HG02852 (cell line): ENCODE measurements at regions not wholly inside any gene's neighbourhood (a gene's known extent, or its start where the extent isn't known, plus 50 kb on each side); places are given as distances from the start of the nearest gene placed in this dataset.

Experiments used
- ATAC-seq: cut with Tn5 transposase; IDR thresholded peaks from one replicate; pipeline ENCODE4 v1.9.1; 2021; ENCODE audit warnings: mild to moderate bottlenecking, moderate library complexity; ENCODE audit not compliant: unreplicated experiment

DNA sequence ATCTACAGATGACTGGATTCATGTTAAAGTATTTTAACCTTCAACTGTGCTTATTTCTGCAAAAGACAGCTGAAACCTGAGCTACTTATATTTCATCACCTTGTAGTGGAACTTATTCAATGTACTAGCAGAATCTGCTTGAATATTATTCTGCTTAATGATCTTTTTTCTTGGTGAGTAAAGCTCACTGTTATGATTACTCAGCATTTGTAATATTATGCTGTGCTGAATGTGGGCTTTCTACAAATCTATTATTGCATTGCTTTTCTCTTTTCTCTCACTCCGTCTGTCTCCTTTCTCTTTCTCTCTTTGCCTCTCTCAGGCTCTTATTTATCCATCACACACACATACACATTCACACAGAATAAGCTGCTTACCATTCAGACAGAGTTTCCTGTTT is 98.7 kb upstream of the TMEM196 start:
- ATAC-seq = no peak

DNA sequence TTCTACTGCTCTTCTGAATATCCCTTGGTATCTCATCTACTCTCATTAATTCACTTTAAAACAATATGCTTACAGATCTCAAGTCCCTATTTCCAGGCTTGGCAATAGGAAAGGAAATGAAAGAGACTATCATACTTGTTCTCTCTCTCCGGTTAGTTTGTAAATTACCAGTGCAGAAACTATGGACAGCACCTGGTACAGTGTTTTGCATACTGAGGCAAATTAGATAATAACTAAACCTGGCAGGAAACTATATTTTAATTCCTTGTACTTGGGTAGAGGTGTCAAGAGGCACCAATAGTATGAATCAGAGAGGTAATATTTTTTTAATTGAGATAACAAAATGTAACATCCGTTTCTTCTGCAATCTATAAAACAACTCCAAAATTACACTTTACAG is 97.7 kb upstream of the TMEM196 start:
- no peak for ATAC-seq

DNA sequence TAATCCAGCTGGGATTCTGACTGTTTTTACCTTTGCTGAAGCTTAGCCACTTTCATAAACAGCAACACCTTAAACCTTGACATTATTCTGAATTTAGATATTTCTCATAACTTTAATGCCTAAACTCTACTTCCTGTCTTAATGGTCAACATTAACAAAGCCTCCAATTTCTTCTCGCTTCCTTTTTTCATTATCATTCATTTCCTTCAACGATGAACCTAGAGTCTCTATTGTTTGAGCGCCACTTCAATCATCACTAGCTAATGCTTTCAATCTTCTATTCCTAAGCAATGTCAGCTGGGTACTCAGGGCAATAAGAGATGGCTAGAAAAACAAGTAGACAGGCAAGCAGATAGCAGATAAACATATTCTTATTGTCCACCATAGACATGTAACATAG is 96.6 kb upstream of the TMEM196 start:
- no peak for ATAC-seq

DNA sequence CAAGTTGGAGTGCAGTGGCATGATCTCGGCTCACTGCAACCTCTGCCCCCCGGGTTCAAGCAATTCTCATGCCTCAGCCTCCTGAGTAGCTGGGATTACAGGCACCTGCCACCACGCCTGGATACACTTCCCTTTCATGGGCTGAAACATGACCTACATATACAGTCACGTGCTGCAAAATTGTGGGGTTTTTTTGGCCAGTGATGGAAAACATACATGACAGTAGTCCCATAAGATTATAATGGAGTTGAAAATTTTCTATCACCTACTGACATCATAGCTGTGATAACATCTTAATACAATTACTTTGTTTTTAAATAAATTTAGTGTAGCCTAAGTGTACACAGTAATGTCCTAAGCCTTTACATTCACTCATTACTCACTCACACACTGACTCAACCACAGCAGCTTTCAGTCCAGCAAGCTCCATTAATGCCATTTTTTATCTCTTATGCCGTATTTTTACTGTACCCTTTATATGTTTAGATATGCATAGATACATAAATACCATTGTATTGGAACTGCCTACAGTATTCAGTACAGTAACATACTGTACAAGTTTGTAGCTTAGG is 79.9 kb upstream of the TMEM196 start:
- no peak for ATAC-seq

DNA sequence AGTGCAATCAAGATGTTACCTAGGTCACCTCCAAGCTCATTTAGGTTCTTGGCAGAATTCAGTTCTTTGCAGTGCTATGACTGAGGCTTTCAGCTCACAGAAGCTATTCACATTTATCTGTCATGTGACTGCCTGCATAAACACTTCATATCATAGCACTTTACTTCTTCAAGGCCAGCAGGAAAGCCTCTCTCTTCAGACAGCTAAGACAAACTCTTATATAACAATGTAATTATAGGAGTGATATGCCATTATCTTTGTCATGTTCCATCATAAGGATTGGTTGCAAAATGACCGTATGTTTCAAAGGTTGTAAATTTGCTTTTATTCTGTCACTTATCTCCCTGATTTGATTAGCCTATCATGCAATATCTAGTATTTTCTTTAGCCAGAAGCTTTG is 78.8 kb upstream of the TMEM196 start:
- ATAC-seq = no peak

DNA sequence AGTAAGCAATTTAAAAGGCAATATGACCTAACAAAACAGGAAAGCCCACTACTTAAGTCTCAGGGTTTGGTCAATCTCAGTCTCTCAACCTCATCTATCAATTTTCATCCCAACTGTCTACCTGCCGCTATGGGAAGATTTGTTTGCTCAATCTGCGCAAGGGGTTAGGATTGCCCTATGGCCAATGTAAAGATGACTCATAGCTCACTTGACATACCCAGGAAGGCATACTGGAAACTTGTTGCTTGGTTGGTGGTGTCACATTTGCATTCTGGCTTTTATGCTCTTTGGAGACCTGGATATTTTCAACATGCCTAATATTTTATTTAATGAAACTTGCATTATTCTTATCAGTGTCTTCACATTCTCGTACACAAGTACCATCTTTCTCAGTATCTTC is 78.1 kb upstream of the TMEM196 start:
- no peak for ATAC-seq

DNA sequence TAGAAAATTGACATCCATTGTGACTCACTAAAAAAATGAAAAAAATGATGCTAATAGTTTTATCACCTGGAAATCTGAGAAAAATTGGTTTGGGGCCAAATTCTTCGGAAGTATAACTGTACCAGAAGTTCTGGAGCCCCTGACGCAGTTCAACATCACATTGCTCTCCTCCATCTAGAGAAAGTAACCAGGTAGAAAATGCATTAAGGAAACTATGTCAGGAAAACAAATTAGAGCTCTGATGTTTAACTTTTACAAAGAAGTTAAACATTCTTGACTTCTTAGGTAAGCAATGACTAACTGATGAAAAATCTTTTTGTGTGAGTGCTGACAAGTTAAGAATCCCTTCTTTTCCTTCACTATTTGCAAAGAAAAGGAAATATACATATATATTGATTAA is 61.1 kb upstream of the TMEM196 start:
- no peak for ATAC-seq

DNA sequence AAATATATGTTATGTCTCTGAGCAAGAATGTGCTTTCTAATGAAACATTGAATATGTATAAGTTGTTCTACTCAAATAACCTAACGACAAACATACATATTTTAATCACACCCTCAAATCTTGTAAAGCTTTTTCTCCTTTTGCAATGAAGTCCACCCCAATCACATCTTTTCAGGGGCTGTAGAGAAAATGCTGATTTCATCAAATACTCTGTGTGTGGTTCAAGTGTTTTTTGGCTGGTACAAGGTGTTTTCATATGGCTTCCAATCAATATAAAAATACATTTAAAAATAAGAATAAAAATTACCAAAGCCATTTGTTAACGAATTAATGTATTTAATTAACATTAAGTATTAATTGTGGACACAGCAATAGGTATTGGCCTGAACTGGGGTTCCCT is 57.2 kb upstream of the TMEM196 start:
- no peak for ATAC-seq
